Peyer's patch (tissue), 4 donors: ENCODE measurements at regions not wholly inside any gene's neighbourhood (a gene's known extent, or its start where the extent isn't known, plus 50 kb on each side); places are given as distances from the start of the nearest gene placed in this dataset.
"Not testable (repeated sequence)": the region's sequence is repeated elsewhere in the genome, so short reads cannot be mapped to it uniquely, and the experiment has no call there.

ENCODE experiments used
- CTCF ChIP-seq, 6 experiments: fragments of 450-650 bp in 4 of 6; fragments of 200-600 bp in 2 of 6; sonication (generic) in 1 of 6; IDR thresholded peaks; one replicate each; pipeline ENCODE4 v1.5.1; 2017 to 2019; ENCODE audit warnings: antibody characterized with exemption in 6 of 6, mild to moderate bottlenecking in 3 of 6, moderate library complexity in 1 of 6
- POLR2A ChIP-seq, 2 donors: fragments of 450-650 bp; IDR thresholded peaks; one replicate each; pipeline ENCODE4 v1.5.1; 2017; ENCODE audit warnings: antibody characterized with exemption in 2 of 2, mild to moderate bottlenecking in 2 of 2, moderate library complexity in 2 of 2

- TF ChIP-seq CTCF, POLR2A (IDR thresholded peaks at IDR 0.05): not testable (repeated sequence)
Measured at GRCh38 chr5:142519913-142520312, 166.0 kb downstream of the FGF1 start.
